ENCODE measurements at regions not wholly inside any gene's neighbourhood (a gene's known extent, or its start where the extent isn't known, plus 50 kb on each side); places are given as distances from the start of the nearest gene placed in this dataset.

DNA sequence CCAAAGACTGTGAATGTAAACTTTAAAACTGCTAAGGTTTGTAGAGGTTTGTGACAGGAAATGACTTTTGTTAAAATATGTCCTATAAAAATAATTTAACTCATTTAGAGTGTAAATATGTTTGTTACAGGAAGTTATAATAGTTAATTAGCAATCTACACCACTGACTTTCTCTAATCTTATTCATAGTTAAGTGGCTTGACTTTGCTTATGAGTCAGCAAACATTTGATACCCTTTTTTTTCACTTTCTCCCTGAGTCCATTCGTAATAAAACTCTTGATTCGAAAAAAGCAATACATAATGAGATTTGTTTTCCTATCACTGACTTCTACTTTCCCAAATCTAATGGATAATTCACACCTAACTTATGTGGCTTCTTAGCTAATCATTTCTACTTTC is 317.7 kb upstream of the SEMA3C start:
- TF ChIP-seq, protein P1, sequence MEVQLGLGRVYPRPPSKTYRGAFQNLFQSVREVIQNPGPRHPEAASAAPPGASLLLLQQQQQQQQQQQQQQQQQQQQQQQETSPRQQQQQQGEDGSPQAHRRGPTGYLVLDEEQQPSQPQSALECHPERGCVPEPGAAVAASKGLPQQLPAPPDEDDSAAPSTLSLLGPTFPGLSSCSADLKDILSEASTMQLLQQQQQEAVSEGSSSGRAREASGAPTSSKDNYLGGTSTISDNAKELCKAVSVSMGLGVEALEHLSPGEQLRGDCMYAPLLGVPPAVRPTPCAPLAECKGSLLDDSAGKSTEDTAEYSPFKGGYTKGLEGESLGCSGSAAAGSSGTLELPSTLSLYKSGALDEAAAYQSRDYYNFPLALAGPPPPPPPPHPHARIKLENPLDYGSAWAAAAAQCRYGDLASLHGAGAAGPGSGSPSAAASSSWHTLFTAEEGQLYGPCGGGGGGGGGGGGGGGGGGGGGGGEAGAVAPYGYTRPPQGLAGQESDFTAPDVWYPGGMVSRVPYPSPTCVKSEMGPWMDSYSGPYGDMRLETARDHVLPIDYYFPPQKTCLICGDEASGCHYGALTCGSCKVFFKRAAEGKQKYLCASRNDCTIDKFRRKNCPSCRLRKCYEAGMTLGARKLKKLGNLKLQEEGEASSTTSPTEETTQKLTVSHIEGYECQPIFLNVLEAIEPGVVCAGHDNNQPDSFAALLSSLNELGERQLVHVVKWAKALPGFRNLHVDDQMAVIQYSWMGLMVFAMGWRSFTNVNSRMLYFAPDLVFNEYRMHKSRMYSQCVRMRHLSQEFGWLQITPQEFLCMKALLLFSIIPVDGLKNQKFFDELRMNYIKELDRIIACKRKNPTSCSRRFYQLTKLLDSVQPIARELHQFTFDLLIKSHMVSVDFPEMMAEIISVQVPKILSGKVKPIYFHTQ (CRISPR knock-in tag; IDR thresholded peaks at IDR 0.05): no peak
- TF ChIP-seq, protein P2, sequence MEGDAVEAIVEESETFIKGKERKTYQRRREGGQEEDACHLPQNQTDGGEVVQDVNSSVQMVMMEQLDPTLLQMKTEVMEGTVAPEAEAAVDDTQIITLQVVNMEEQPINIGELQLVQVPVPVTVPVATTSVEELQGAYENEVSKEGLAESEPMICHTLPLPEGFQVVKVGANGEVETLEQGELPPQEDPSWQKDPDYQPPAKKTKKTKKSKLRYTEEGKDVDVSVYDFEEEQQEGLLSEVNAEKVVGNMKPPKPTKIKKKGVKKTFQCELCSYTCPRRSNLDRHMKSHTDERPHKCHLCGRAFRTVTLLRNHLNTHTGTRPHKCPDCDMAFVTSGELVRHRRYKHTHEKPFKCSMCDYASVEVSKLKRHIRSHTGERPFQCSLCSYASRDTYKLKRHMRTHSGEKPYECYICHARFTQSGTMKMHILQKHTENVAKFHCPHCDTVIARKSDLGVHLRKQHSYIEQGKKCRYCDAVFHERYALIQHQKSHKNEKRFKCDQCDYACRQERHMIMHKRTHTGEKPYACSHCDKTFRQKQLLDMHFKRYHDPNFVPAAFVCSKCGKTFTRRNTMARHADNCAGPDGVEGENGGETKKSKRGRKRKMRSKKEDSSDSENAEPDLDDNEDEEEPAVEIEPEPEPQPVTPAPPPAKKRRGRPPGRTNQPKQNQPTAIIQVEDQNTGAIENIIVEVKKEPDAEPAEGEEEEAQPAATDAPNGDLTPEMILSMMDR (IDR thresholded peaks at IDR 0.05): no peak
